ENCODE measurements at regions not wholly inside any gene's neighbourhood (a gene's known extent, or its start where the extent isn't known, plus 50 kb on each side); places are given as distances from the start of the nearest gene placed in this dataset.
"Not testable (repeated sequence)": the region's sequence is repeated elsewhere in the genome, so short reads cannot be mapped to it uniquely, and the experiment has no call there.

DNA sequence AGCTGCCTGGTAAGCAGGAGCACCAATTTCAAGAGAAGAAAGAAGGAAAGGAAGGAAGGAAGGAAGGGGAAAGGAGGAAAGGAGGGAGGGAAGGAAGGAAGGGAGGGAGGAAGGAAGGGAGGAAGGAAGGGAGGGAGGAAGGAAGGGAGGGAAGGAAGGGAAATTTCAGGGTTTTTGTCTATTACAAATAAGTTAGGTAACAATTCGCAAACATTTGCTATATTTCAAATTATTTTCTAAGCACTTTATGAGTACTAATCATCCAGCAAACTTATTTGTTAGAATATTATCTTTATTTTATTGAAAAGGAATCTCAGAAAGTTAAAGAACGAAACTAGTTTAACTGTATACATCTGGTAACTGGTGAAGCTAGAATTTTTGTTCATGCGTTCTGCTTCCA, 921.7 kb downstream of the TBL1XR1 start:
- ChIA-PET CTCF (interaction anchor here (1.2 to 1.7 kb wide), 2 partner anchors 11 to 18 kb away, joined by 5 read pairs; no protein-coding TSS in a partner anchor), POLR2A (no interaction called here)
- no peak for DNase-seq (ENCODE audit: extremely low spot score)
- TF ChIP-seq, protein P1, sequence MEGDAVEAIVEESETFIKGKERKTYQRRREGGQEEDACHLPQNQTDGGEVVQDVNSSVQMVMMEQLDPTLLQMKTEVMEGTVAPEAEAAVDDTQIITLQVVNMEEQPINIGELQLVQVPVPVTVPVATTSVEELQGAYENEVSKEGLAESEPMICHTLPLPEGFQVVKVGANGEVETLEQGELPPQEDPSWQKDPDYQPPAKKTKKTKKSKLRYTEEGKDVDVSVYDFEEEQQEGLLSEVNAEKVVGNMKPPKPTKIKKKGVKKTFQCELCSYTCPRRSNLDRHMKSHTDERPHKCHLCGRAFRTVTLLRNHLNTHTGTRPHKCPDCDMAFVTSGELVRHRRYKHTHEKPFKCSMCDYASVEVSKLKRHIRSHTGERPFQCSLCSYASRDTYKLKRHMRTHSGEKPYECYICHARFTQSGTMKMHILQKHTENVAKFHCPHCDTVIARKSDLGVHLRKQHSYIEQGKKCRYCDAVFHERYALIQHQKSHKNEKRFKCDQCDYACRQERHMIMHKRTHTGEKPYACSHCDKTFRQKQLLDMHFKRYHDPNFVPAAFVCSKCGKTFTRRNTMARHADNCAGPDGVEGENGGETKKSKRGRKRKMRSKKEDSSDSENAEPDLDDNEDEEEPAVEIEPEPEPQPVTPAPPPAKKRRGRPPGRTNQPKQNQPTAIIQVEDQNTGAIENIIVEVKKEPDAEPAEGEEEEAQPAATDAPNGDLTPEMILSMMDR (IDR thresholded peaks at IDR 0.05; ENCODE audit: control extremely low read depth, extremely low read depth, low read depth, missing control alignments): no peak

DNA sequence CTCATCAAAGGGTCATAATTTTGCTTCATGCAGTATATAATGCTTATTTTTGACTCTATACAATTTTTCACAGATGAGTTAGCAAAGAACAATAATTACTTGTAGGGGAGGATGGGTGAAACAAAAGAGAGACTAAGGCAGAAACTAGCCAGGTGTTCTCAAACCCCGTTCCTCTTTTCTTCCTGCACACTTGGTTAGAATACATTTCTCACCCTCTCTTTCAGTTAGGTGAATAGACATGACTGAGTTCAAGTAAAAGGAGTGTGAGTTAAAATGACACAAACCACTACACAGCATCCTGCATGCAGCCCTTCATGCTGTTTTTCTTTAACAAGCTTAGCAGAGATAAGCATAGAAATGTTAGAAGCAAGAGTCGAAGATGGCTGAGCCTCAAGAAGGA, 922.2 kb downstream of the TBL1XR1 start:
- ChIA-PET CTCF (interaction anchor here (1.2 kb wide), 1 partner anchor 11 kb away, joined by 5 read pairs; no protein-coding TSS in a partner anchor), POLR2A (no interaction called here)
- DNase-seq (ENCODE audit: extremely low spot score): no peak
- TF ChIP-seq, protein P1 (IDR thresholded peaks at IDR 0.05; ENCODE audit: control extremely low read depth, extremely low read depth, low read depth, missing control alignments): no peak

DNA sequence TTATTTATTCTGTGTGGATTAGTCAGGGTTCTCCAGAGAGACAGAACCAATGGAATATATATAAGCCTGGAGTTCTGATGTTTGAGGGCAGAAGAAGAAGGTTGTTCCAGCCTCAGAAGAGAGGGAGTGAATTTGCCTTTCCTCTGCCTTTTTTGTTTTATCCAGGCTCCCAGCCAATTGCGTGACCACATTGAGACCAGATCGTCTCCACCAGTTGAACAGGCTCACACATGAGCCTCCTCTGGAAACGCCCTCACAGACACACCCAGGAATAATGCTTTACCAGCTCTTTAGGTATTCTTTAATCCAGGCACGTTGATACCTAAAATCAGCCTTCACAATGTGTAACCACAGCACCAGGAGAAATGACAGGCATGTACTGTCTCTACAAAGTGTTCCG, 923.1 kb downstream of the TBL1XR1 start:
- DNase-seq (ENCODE audit: extremely low spot score): no peak
- ChIA-PET POLR2A (no interaction called here), CTCF (interaction anchor here (1.3 kb wide), 1 partner anchor 12 kb away, joined by 3 read pairs; no protein-coding TSS in a partner anchor)
- TF ChIP-seq, protein P1 (IDR thresholded peaks at IDR 0.05; ENCODE audit: control extremely low read depth, extremely low read depth, low read depth, missing control alignments): no peak

DNA sequence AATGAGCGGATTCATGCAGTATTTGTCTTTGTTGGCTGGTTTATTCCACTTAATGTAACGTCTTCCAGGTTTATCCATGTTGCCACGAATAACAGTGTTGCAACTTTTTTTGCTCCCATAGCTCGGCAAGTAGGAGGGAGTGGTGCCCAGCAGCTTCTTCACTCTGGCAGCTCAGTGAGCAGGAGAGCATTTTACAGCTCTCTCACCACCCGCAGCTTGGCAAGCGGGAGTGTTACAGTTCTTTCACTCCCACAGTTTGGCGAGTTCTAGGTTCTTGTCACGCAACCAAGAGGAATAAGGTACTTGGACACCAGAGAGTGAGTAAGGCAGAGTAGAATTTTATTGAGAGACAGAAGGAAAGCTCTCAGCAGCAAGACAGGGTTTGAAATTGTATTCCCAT, 935.2 kb downstream of the TBL1XR1 start:
- TF ChIP-seq, protein P1 (IDR thresholded peaks at IDR 0.05; ENCODE audit: control extremely low read depth, extremely low read depth, low read depth, missing control alignments): no peak
- ChIA-PET POLR2A (no interaction called here), CTCF (interaction anchor here (1.6 kb wide), 1 partner anchor 11 kb away, joined by 3 read pairs; no protein-coding TSS in a partner anchor)
- no peak for DNase-seq (ENCODE audit: extremely low spot score)

DNA sequence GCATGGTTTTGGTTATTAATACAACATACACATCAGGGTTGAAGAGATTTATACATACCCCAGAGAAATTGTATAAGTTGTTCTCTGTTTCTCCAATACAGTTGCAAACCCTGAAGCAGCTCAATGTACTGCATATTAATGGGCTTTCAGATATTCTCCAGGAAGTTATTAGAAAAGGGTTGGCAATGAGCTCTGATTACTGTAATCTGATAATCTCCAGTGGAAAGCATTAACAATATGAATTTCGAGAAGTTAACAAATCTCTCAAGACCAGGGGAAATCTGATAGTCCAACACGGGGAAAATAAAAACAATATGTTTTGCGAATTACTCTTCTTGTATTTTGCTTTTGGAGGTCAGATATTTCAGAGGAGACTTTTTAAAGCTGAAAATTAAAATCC, 950.1 kb downstream of the TBL1XR1 start:
- no peak for DNase-seq (ENCODE audit: extremely low spot score)
- CTCF ChIA-PET: no interaction called here
- POLR2A ChIA-PET: no interaction called here
- TF ChIP-seq, protein P1 (IDR thresholded peaks at IDR 0.05; ENCODE audit: control extremely low read depth, extremely low read depth, low read depth, missing control alignments): no peak

DNA sequence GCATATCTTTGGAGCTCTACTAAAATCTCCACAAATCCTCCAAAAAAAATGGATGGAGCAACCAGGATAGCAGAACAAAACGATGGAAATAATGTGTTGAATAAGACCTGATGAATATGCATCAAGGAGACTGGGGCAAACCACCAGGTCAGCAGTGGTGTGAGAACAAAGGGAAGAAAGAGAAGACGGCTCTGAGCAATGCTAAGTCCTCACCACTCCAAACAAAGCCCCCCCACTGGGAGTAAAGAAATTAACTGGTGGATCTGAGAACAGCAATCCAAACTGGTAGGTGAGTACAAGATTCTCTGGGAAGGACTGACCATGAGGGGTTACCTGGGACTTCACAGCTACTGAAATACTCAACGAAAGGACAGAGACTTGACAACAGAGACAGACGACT, 977.3 kb downstream of the TBL1XR1 start:
- CTCF ChIA-PET: no interaction called here
- TF ChIP-seq, protein P1 (IDR thresholded peaks at IDR 0.05; ENCODE audit: control extremely low read depth, extremely low read depth, low read depth, missing control alignments): no peak
- POLR2A ChIA-PET: no interaction called here
- no peak for DNase-seq (ENCODE audit: extremely low spot score)

DNA sequence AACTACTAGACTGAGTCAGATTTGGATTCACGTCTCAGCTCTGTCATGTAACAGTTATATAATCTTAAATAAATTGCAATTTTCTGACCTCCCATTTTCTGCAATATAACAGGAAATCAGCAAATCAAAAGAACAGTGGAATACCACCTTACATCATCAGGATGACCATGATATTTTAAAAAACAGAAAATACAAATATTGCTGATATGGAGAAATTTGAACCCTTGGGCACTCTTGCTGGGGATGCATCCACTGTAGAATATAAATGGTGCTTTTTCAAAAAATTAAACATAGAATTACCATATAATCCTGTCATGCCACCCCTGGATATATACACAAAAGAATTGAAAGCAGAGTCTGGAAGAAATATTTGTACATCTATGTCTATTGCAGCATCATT, 982.5 kb downstream of the TBL1XR1 start:
- TF ChIP-seq, protein P1 (IDR thresholded peaks at IDR 0.05; ENCODE audit: control extremely low read depth, extremely low read depth, low read depth, missing control alignments): no peak
- CTCF ChIA-PET: no interaction called here
- no peak for DNase-seq (ENCODE audit: extremely low spot score)
- POLR2A ChIA-PET: no interaction called here

DNA sequence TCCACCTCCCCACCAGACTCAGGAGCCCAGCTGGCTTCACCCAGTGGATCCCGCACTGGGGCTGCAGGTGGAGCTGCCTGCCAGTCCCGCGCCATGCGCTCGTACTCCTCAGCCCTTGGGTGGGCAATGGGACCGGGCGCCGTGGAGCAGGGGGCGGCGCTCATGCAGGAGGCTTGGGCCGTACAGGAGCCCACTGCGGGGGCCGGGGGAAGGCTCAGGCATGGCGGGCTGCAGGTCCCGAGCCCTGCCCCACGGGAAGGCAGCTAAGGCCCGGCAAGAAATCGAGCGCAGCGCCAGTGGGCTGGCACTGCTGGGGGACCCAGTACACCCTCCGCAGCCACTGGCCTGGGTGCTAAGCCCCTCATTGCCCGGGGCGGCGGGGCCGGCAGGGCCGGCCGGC, 984.0 kb downstream of the TBL1XR1 start:
- POLR2A ChIA-PET; DNase-seq (ENCODE audit: extremely low spot score): not testable (repeated sequence)
- CTCF ChIA-PET: interaction anchor here (1.4 kb wide), 1 partner anchor 17 kb away, joined by 3 read pairs; no protein-coding TSS in a partner anchor
